ENCODE measurements at regions not wholly inside any gene's neighbourhood (a gene's known extent, or its start where the extent isn't known, plus 50 kb on each side); places are given as distances from the start of the nearest gene placed in this dataset.

DNA sequence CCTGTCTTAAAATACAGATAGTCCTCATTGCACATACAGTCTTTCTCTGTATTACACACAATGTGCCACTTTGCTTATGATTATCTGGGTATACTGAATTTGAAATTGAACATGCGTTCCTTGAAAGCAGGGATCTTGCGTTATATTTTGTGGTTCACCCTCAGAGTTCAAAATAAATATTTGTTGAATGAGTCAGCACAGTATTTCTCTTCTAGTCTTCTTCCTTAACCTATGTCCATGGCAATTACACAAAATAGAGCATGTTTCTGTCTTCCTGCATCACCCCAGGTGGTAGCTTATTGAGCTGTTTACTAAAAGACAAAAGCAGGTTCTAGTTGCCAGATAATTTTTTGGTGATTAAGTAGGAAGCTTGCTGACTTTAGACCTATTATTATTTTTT lies 272.9 kb upstream of the FERMT1 start:
- TF ChIP-seq, protein P1, sequence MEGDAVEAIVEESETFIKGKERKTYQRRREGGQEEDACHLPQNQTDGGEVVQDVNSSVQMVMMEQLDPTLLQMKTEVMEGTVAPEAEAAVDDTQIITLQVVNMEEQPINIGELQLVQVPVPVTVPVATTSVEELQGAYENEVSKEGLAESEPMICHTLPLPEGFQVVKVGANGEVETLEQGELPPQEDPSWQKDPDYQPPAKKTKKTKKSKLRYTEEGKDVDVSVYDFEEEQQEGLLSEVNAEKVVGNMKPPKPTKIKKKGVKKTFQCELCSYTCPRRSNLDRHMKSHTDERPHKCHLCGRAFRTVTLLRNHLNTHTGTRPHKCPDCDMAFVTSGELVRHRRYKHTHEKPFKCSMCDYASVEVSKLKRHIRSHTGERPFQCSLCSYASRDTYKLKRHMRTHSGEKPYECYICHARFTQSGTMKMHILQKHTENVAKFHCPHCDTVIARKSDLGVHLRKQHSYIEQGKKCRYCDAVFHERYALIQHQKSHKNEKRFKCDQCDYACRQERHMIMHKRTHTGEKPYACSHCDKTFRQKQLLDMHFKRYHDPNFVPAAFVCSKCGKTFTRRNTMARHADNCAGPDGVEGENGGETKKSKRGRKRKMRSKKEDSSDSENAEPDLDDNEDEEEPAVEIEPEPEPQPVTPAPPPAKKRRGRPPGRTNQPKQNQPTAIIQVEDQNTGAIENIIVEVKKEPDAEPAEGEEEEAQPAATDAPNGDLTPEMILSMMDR (IDR thresholded peaks at IDR 0.05 in 8 of 11, conservative IDR thresholded peaks at IDR 0.05 in 3 of 11) = no peak
- TF ChIP-seq POLR2A (IDR thresholded peaks at IDR 0.05) = no peak
- TF ChIP-seq POLR2AphosphoS5 (IDR thresholded peaks at IDR 0.05) = no peak

Data from spleen (tissue), 7 donors.